PC-3 (cell line): ENCODE measurements at regions not wholly inside any gene's neighbourhood (a gene's known extent, or its start where the extent isn't known, plus 50 kb on each side); places are given as distances from the start of the nearest gene placed in this dataset.

ENCODE experiments used
- CTCF ChIP-seq: fragments of 300-600 bp; sonication (generic); conservative IDR thresholded peaks from 2 replicates; pipeline ENCODE4 v1.5.1; 2017; ENCODE audit warnings: antibody characterized with exemption, low read depth, mild to moderate bottlenecking, low read length
- EZH2 ChIP-seq: fragments of 300-600 bp; sonication (generic); IDR thresholded peaks from one replicate; pipeline ENCODE4 v1.6.1; 2017; ENCODE audit warnings: antibody characterized with exemption, mild to moderate bottlenecking, low read length; ENCODE audit not compliant: unreplicated experiment
- EZH2phosphoT487 ChIP-seq: fragments of 300-600 bp; sonication (generic); IDR thresholded peaks from 2 replicates; pipeline ENCODE4 v1.6.1; 2018; ENCODE audit warnings: mild to moderate bottlenecking, antibody characterized with exemption, low read length, borderline replicate concordance

GRCh38 chr14:82239223-82239622 lies 705.6 kb upstream of the SEL1L start:
- TF ChIP-seq CTCF (no peak), EZH2phosphoT487 (no peak), EZH2 (no peak)
